Spleen (tissue), 11 donors: ENCODE measurements at regions not wholly inside any gene's neighbourhood (a gene's known extent, or its start where the extent isn't known, plus 50 kb on each side); places are given as distances from the start of the nearest gene placed in this dataset.
A peak's percentile ranks its signal among the peaks of the same experiment; 100 is the strongest.

Experiments used
- DNase-seq: peaks from one replicate; pipeline ENCODE4 v3.0.0-alpha.2; 2020
- H3K27ac ChIP-seq, 8 donors: fragments of 200-600 bp; sonication (generic) in 7 of 8; 1 replicate in 4 of 8; 2 replicates in 4 of 8; pipeline versions ENCODE4 v1.5.0 to v1.8.0; 2016 to 2021; ENCODE audit warnings: inconsistent platforms in 4 of 8, mild to moderate bottlenecking in 4 of 8, moderate library complexity in 1 of 8
- H3K27me3 ChIP-seq, 7 donors: fragments of 200-600 bp; sonication (generic) in 6 of 7; replicated peaks in 1 of 7; 1 replicate in 4 of 7; 2 replicates in 3 of 7; pipeline versions ENCODE4 v1.5.0 to v1.8.0; 2016 to 2021; ENCODE audit warnings: inconsistent platforms in 3 of 7, mild to moderate bottlenecking in 1 of 7
- H3K36me3 ChIP-seq, 6 donors: fragments of 200-600 bp; sonication (generic) in 5 of 6; 1 replicate in 4 of 6; 2 replicates in 2 of 6; pipeline versions ENCODE4 v1.5.0 to v1.8.0; 2016 to 2021; ENCODE audit warnings: inconsistent platforms in 2 of 6
- H3K4me1 ChIP-seq, 6 donors: fragments of 200-600 bp; sonication (generic) in 5 of 6; 1 replicate in 3 of 6; 2 replicates in 3 of 6; pipeline versions ENCODE4 v1.5.0 to v1.8.0; 2016 to 2021; ENCODE audit warnings: inconsistent platforms in 3 of 6
- H3K4me3 ChIP-seq, 8 donors: fragments of 200-600 bp; sonication (generic) in 7 of 8; 1 replicate in 4 of 8; 2 replicates in 4 of 8; pipeline versions ENCODE4 v1.5.0 to v1.8.0; 2016 to 2021; ENCODE audit warnings: inconsistent platforms in 4 of 8, mild to moderate bottlenecking in 4 of 8, moderate library complexity in 2 of 8
- H3K9me3 ChIP-seq, 8 donors: fragments of 200-600 bp; sonication (generic) in 7 of 8; 1 replicate in 4 of 8; 2 replicates in 4 of 8; pipeline versions ENCODE4 v1.5.0 to v1.8.0; 2016 to 2021; ENCODE audit warnings: inconsistent platforms in 4 of 8
- POLR2A ChIP-seq, 3 donors: fragments of 450-650 bp; IDR thresholded peaks; one replicate each; pipeline ENCODE4 v1.5.1; 2017; ENCODE audit warnings: antibody characterized with exemption in 3 of 3, mild to moderate bottlenecking in 1 of 3
- POLR2AphosphoS5 ChIP-seq, 3 donors: sonication (generic); formaldehyde crosslinking; IDR thresholded peaks; one replicate each; pipeline ENCODE4 v1.5.1; 2017; ENCODE audit warnings: antibody characterized with exemption in 3 of 3
- WGBS, 5 donors: extraction: QIAGEN DNeasy Blood & Tissue Kit in 3 of 5; methylation state at CpG; one replicate each; pipeline versions ENCODE4 v1.1.5 to v1.1.7; 2013 to 2018; 5-methylcytosine and 5-hydroxymethylcytosine counted together
- intact Hi-C: fragments of 100-400 bp; cut with DNase I; formaldehyde crosslinking; loops from one replicate; pipeline ENCODE4 v1.15.0; 2023; ENCODE audit warnings: low total_unique reads
- TF ChIP-seq, protein P1 (sequence below), 11 experiments: fragments of 200-600 bp in 7 of 11; fragments of 450-650 bp in 4 of 11; sonication (generic) in 4 of 11; IDR thresholded peaks in 8 of 11; conservative IDR thresholded peaks in 3 of 11; 1 replicate in 7 of 11; 2 replicates in 4 of 11; pipeline versions ENCODE4 v1.4.0 to v1.8.0; 2016 to 2021; ENCODE audit warnings: antibody characterized with exemption in 11 of 11, inconsistent platforms in 4 of 11, mild to moderate bottlenecking in 1 of 11
- donor health status: healthy with polysubstance abuse.
- donor health status: DM: no; HTN: no; CAD: no; lungs with moderate emphysema.
- donor health status: DM: no; HTN: no; CAD: no.
- donor health status: Bipolar disorder and iron deficiency.
- donor health status: healthy.
- donor health status: DM: no; HTN: no; CAD: no.
- donor health status: DM: yes; HTN: yes; CAD: no.

DNA sequence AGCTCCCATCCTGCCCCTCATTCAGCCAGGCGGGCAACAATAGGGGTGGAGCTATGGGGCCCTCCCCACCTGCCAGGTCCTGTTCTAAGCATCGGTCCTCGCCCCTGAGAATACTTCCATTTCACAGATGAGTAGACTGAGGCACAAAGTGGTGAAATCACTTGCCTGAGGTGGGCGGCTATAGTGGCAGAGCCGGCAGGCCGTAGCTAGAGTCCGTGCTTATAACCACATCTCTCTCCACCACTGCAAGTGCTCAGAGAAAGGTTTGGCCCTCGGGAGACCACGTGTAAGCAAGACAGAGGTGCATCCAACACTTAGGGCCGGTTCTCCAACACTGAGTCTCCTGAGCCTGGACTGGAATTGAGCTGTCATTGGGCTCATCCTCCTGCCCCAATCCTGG is 145.8 kb upstream of the UNC5B start:
- Histone ChIP-seq H3K9me3 (no peaks in the 10 kb centered on the region), H3K4me3 (no peak overlapping the region), H3K27me3 (peaks cover 0 to 4% (median 0%) of the 10 kb centered on the region in 7 donors), H3K27ac (no peak overlapping the region), H3K4me1 (peaks cover 0 to 20% (median 10%) of the 10 kb centered on the region in 6 donors), H3K36me3 (no peaks in the 10 kb centered on the region)
- intact Hi-C loops: no loop called here
- 85 to 95% (median 93%) methylated on average over 10 of the region's 10 CpGs for WGBS, 5 donors
- TF ChIP-seq, protein P1, sequence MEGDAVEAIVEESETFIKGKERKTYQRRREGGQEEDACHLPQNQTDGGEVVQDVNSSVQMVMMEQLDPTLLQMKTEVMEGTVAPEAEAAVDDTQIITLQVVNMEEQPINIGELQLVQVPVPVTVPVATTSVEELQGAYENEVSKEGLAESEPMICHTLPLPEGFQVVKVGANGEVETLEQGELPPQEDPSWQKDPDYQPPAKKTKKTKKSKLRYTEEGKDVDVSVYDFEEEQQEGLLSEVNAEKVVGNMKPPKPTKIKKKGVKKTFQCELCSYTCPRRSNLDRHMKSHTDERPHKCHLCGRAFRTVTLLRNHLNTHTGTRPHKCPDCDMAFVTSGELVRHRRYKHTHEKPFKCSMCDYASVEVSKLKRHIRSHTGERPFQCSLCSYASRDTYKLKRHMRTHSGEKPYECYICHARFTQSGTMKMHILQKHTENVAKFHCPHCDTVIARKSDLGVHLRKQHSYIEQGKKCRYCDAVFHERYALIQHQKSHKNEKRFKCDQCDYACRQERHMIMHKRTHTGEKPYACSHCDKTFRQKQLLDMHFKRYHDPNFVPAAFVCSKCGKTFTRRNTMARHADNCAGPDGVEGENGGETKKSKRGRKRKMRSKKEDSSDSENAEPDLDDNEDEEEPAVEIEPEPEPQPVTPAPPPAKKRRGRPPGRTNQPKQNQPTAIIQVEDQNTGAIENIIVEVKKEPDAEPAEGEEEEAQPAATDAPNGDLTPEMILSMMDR (IDR thresholded peaks at IDR 0.05 in 8 of 11, conservative IDR thresholded peaks at IDR 0.05 in 3 of 11): no peak
- TF ChIP-seq POLR2AphosphoS5 (IDR thresholded peaks at IDR 0.05) (no peak), POLR2A (IDR thresholded peaks at IDR 0.05) (no peak)
- DNase-seq: no peak

DNA sequence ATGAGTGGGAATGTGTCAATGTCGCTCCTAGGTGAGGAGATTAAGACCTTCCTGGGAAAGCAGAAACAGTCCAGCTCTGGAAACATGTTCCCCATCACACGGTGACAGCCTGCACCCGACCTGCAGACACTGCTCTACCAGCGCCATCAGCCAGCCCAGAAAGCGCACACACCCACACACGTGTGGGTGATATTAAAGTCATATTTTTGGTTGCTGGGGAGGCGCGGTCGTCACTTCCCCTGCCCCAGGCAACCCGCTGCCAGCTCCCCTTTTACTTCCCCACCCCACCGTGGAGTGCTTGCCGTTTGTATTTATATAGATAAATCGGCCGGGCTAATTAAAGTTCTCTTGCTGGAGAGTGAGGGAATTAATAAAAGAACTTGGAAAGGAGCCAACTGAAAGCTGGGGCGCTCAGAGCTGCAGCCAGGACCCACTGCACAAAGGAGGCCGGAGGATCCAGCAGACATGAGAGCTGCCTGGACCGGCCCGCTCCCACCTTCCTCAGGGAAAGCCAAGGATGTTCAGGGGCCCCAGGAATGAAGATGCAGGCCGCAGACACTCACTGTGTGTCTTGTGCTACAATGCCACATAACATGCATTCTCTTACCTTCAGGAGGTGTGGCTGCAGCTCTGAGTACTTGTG is 145.2 kb upstream of the UNC5B start:
- DNase-seq: no peak
- no peak overlapping the region for H3K27ac ChIP-seq

DNA sequence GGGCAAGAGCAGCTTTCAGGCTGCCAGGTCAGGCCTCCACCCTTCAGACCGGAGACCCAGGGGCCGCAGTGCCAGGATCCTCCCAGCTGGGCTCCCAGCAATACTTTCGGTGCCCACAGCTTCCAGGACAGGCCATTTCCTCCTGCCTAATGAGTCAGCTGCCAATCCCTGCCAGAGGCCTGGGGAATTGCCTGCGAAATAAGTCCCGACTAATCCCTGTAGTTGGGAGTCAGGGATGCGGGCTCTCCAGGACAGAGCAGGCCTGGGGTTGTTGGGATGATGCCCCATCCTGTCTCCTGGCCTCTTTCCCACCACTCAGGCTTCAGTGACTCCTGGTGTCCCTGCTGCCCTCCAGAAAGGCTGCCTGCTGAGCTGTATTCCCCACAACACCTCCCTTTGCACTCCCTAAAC is 143.5 kb upstream of the UNC5B start:
- peak overlapping the region in 1 of 8 donors; percentile 31 for H3K27ac ChIP-seq
- no peaks in the 10 kb centered on the region for H3K36me3 ChIP-seq
- no peak overlapping the region for H3K4me3 ChIP-seq
- peaks cover 0 to 20% (median 10%) of the 10 kb centered on the region in 6 donors for H3K4me1 ChIP-seq
- TF ChIP-seq POLR2AphosphoS5 (IDR thresholded peaks at IDR 0.05): peak; percentile 23 to 50 (median 26)
- TF ChIP-seq POLR2A (IDR thresholded peaks at IDR 0.05): no peak
- 69 to 83% (median 76%) methylated on average over 4 to 6 of the region's 6 CpGs for WGBS, 5 donors
- DNase-seq: peak; percentile 73
- H3K9me3 ChIP-seq: no peaks in the 10 kb centered on the region
- H3K27me3 ChIP-seq: no peaks in the 10 kb centered on the region
- intact Hi-C loops: no loop called here

More for the DNA sequence above, 145.2 kb upstream of the UNC5B start:
- no peak overlapping the region for H3K4me3 ChIP-seq
- H3K27me3 ChIP-seq: peaks cover 0 to 4% (median 0%) of the 10 kb centered on the region in 7 donors
- H3K9me3 ChIP-seq: no peaks in the 10 kb centered on the region
- peaks cover 0 to 20% (median 10%) of the 10 kb centered on the region in 6 donors for H3K4me1 ChIP-seq
- intact Hi-C loops: no loop called here
- TF ChIP-seq, protein P1 (IDR thresholded peaks at IDR 0.05 in 8 of 11, conservative IDR thresholded peaks at IDR 0.05 in 3 of 11): no peak
- no peak for TF ChIP-seq POLR2AphosphoS5 (IDR thresholded peaks at IDR 0.05)
- TF ChIP-seq POLR2A (IDR thresholded peaks at IDR 0.05): no peak
- 57 to 67% (median 61%) methylated on average over 14 to 19 of the region's 19 CpGs for WGBS, 5 donors
- no peaks in the 10 kb centered on the region for H3K36me3 ChIP-seq

DNA sequence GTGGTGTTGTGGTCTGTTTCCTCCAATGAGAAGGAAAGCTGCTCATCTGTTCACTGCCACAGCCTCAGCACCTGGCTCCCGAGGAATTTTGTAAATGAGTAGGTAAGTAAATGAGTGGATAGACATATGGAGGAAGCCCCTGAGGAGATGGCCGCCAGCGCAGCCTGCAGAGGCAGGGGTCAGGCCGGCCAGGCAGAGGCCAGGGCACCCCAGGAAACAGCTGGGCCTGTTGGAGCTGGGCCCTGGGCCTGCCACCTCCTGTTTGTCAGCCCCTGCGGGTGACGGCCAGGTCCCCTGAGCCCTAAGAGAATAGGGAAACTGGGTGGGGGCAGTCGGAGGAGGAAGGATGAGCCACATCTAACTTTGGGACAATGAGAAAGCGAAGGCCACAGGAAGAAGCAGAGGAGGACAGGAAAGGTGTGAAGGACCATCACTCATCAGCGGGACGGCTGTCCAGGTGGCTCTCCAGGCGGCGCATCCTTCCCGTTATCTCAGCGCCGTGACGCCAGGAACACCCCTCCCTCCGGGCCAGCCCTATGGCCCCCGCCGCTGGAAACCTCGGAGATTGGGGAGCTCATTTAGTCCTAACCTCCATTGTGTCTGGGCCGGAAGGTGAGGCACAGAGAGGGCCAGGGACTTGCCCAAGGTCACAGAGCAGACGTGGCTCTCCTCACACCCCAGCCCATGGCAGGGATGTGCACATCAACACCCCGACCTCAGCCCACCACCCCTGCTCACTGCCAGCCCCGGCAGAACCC is 142.3 kb upstream of the UNC5B start:
- WGBS, 5 donors: 50 to 80% (median 72%) methylated on average over 22 to 24 of the region's 24 CpGs
- no peak for DNase-seq
- TF ChIP-seq POLR2A (IDR thresholded peaks at IDR 0.05) (no peak), POLR2AphosphoS5 (IDR thresholded peaks at IDR 0.05) (peak in 2 of 3 donors; percentile 51 to 52)
- TF ChIP-seq, protein P1 (IDR thresholded peaks at IDR 0.05 in 8 of 11, conservative IDR thresholded peaks at IDR 0.05 in 3 of 11): no peak
- intact Hi-C loops: loop anchor here (10.0 kb wide), 1 partner anchor 115 kb away; no protein-coding TSS in a partner anchor
- Histone ChIP-seq H3K4me1 (peaks cover 0 to 20% (median 10%) of the 10 kb centered on the region in 6 donors), H3K4me3 (no peak overlapping the region), H3K36me3 (no peaks in the 10 kb centered on the region), H3K27me3 (no peaks in the 10 kb centered on the region), H3K9me3 (no peaks in the 10 kb centered on the region), H3K27ac (no peak overlapping the region)
